Activated T-cell treated with anti-CD3 and anti-CD28 coated beads, Interleukin-2, amount 50 U/mL, for 72 hours (primary cell): ENCODE measurements at regions not wholly inside any gene's neighbourhood (a gene's known extent, or its start where the extent isn't known, plus 50 kb on each side); places are given as distances from the start of the nearest gene placed in this dataset.
"Not testable (repeated sequence)": the region's sequence is repeated elsewhere in the genome, so short reads cannot be mapped to it uniquely, and the experiment has no call there.

Experiments
- ATAC-seq, 2 donors: fragments of 150-1000 bp; cut with Tn5 transposase; replicated peaks in 1 of 2; 2 replicates each; pipeline ENCODE4 v1.10.0; 2021; ENCODE audit warnings: moderate library complexity in 2 of 2, mild to moderate bottlenecking in 1 of 2
- DNase-seq, 2 donors: peaks; one replicate each; pipeline ENCODE4 v3.0.0; 2021 to 2022; ENCODE audit warnings: mixed read lengths in 1 of 2
- H3K27ac Mint-ChIP-seq: one replicate; pipeline ENCODE4 v1.8.0; 2022; ENCODE audit warnings: mild to moderate bottlenecking, moderate library complexity, mixed read lengths
- H3K27me3 Mint-ChIP-seq: one replicate; pipeline ENCODE4 v1.8.0; 2022; ENCODE audit warnings: low read depth, mixed read lengths
- H3K36me3 Mint-ChIP-seq, 2 donors: one replicate each; pipeline ENCODE4 v1.8.0; 2022; ENCODE audit warnings: mixed read lengths in 2 of 2, mild to moderate bottlenecking in 1 of 2; ENCODE audit not compliant: insufficient read depth in 2 of 2
- H3K4me1 Mint-ChIP-seq: one replicate; pipeline ENCODE4 v1.8.0; 2022; ENCODE audit warnings: low read depth, mixed read lengths
- H3K4me3 Mint-ChIP-seq, 2 donors: one replicate each; pipeline ENCODE4 v1.8.0; 2022; ENCODE audit warnings: mild to moderate bottlenecking in 2 of 2, mixed read lengths in 2 of 2, moderate library complexity in 2 of 2
- H3K9me3 Mint-ChIP-seq, 2 donors: one replicate each; pipeline ENCODE4 v1.8.0; 2022; ENCODE audit warnings: mixed read lengths in 2 of 2

- Mint-ChIP-seq H3K27ac (no peak overlapping the region), H3K36me3 (no peaks in the 10 kb centered on the region), H3K9me3 (peaks cover 0 to 2% of the 10 kb centered on the region in 2 donors), H3K4me3 (no peak overlapping the region), H3K27me3 (no peaks in the 10 kb centered on the region), H3K4me1 (no peaks in the 10 kb centered on the region)
- ATAC-seq (no peak), DNase-seq (no peak)
Measured at GRCh38 chr2:184047536-184047935, 550.8 kb upstream of the ZNF804A start.

GRCh38 chr2:184049566-184049965 is 548.8 kb upstream of the ZNF804A start:
- H3K27ac Mint-ChIP-seq: no peak overlapping the region
- H3K4me1 Mint-ChIP-seq: no peaks in the 10 kb centered on the region
- no peak overlapping the region for H3K4me3 Mint-ChIP-seq
- H3K27me3 Mint-ChIP-seq: no peaks in the 10 kb centered on the region
- ATAC-seq (no peak), DNase-seq (no peak)
- peaks cover 0 to 1% of the 10 kb centered on the region in 2 donors for H3K36me3 Mint-ChIP-seq
- H3K9me3 Mint-ChIP-seq: peaks cover 0 to 5% of the 10 kb centered on the region in 2 donors

GRCh38 chr2:184053326-184053725 is 545.0 kb upstream of the ZNF804A start:
- H3K27me3 Mint-ChIP-seq: no peaks in the 10 kb centered on the region
- ATAC-seq: no peak
- no peak overlapping the region for H3K4me3 Mint-ChIP-seq
- DNase-seq: no peak
- no peak overlapping the region for H3K27ac Mint-ChIP-seq
- H3K4me1 Mint-ChIP-seq: no peaks in the 10 kb centered on the region
- peaks cover 0 to 3% of the 10 kb centered on the region in 2 donors for H3K9me3 Mint-ChIP-seq
- H3K36me3 Mint-ChIP-seq: peaks cover 0 to 2% of the 10 kb centered on the region in 2 donors

- not testable (repeated sequence) for H3K27ac Mint-ChIP-seq, ATAC-seq, H3K9me3 Mint-ChIP-seq, H3K36me3 Mint-ChIP-seq, H3K4me3 Mint-ChIP-seq, H3K27me3 Mint-ChIP-seq, H3K4me1 Mint-ChIP-seq, DNase-seq
Measured at GRCh38 chr2:184054419-184054818, 543.9 kb upstream of the ZNF804A start.

GRCh38 chr2:184057910-184058309 is 540.4 kb upstream of the ZNF804A start:
- Mint-ChIP-seq H3K27me3 (no peaks in the 10 kb centered on the region), H3K9me3 (peaks cover 0 to 6% of the 10 kb centered on the region in 2 donors), H3K4me1 (no peaks in the 10 kb centered on the region), H3K4me3 (no peak overlapping the region), H3K36me3 (peaks cover 0 to 2% of the 10 kb centered on the region in 2 donors), H3K27ac (no peak overlapping the region)
- ATAC-seq: no peak
- DNase-seq: no peak

GRCh38 chr2:184060268-184060667 is 538.1 kb upstream of the ZNF804A start:
- H3K27me3 Mint-ChIP-seq, H3K27ac Mint-ChIP-seq, DNase-seq, H3K4me1 Mint-ChIP-seq, H3K36me3 Mint-ChIP-seq, H3K4me3 Mint-ChIP-seq, ATAC-seq, H3K9me3 Mint-ChIP-seq: not testable (repeated sequence)

- Mint-ChIP-seq H3K27me3 (no peaks in the 10 kb centered on the region), H3K27ac (no peak overlapping the region), H3K4me1 (no peaks in the 10 kb centered on the region), H3K9me3 (peaks cover 9 to 16% of the 10 kb centered on the region in 2 donors), H3K4me3 (no peak overlapping the region), H3K36me3 (no peaks in the 10 kb centered on the region)
- ATAC-seq (no peak), DNase-seq (no peak)
Measured at GRCh38 chr2:184067502-184067901, 530.8 kb upstream of the ZNF804A start.

GRCh38 chr2:184072470-184072869 is 525.9 kb upstream of the ZNF804A start:
- no peak for ATAC-seq
- Mint-ChIP-seq H3K27me3 (no peaks in the 10 kb centered on the region), H3K36me3 (no peaks in the 10 kb centered on the region), H3K27ac (no peak overlapping the region), H3K4me1 (no peaks in the 10 kb centered on the region), H3K9me3 (peaks cover 4 to 7% of the 10 kb centered on the region in 2 donors), H3K4me3 (no peak overlapping the region)
- DNase-seq: no peak

- no peaks in the 10 kb centered on the region for H3K36me3 Mint-ChIP-seq
- H3K4me1 Mint-ChIP-seq: no peaks in the 10 kb centered on the region
- DNase-seq (no peak), ATAC-seq (no peak)
- H3K27me3 Mint-ChIP-seq: no peaks in the 10 kb centered on the region
- peaks cover 3 to 6% of the 10 kb centered on the region in 2 donors for H3K9me3 Mint-ChIP-seq
- H3K4me3 Mint-ChIP-seq: no peak overlapping the region
- H3K27ac Mint-ChIP-seq: no peak overlapping the region
Measured at GRCh38 chr2:184078496-184078895, 519.8 kb upstream of the ZNF804A start.

GRCh38 chr2:184091456-184091855 is 506.9 kb upstream of the ZNF804A start:
- peaks cover 1 to 4% of the 10 kb centered on the region in 2 donors for H3K9me3 Mint-ChIP-seq
- ATAC-seq: no peak
- H3K27ac Mint-ChIP-seq: no peak overlapping the region
- DNase-seq: no peak
- no peaks in the 10 kb centered on the region for H3K36me3 Mint-ChIP-seq
- no peaks in the 10 kb centered on the region for H3K27me3 Mint-ChIP-seq
- H3K4me1 Mint-ChIP-seq: no peaks in the 10 kb centered on the region
- H3K4me3 Mint-ChIP-seq: no peak overlapping the region

GRCh38 chr2:184113696-184114403 is 484.5 kb upstream of the ZNF804A start:
- ATAC-seq (no peak), DNase-seq (no peak)
- Mint-ChIP-seq H3K4me3 (no peak overlapping the region), H3K4me1 (no peaks in the 10 kb centered on the region), H3K36me3 (peaks cover 0 to 3% of the 10 kb centered on the region in 2 donors), H3K27me3 (no peaks in the 10 kb centered on the region), H3K9me3 (peaks cover 2 to 7% of the 10 kb centered on the region in 2 donors), H3K27ac (no peak overlapping the region)

- Mint-ChIP-seq H3K27ac (no peak overlapping the region), H3K4me1 (no peaks in the 10 kb centered on the region), H3K9me3 (peaks cover 2 to 7% of the 10 kb centered on the region in 2 donors), H3K4me3 (no peak overlapping the region), H3K27me3 (no peaks in the 10 kb centered on the region), H3K36me3 (peaks cover 0 to 3% of the 10 kb centered on the region in 2 donors)
- DNase-seq: no peak
- ATAC-seq: no peak
Measured at GRCh38 chr2:184114439-184114838, 483.9 kb upstream of the ZNF804A start.

GRCh38 chr2:184119989-184120800 is 478.1 kb upstream of the ZNF804A start:
- Mint-ChIP-seq H3K4me1 (no peaks in the 10 kb centered on the region), H3K9me3 (peaks cover 1 to 4% of the 10 kb centered on the region in 2 donors), H3K36me3 (peaks cover 0 to 2% of the 10 kb centered on the region in 2 donors), H3K27me3 (no peaks in the 10 kb centered on the region), H3K4me3 (no peak overlapping the region), H3K27ac (no peak overlapping the region)
- no peak for ATAC-seq
- DNase-seq: no peak
